Motor neuron (in vitro differentiated cells): ENCODE measurements at regions not wholly inside any gene's neighbourhood (a gene's known extent, or its start where the extent isn't known, plus 50 kb on each side); places are given as distances from the start of the nearest gene placed in this dataset.
A peak's percentile ranks its signal among the peaks of the same experiment; 100 is the strongest.

Experiments
- ATAC-seq, 8 experiments: fragments of 200-7000 bp; cut with Tn5 transposase; replicated peaks in 6 of 8; 2 replicates each; pipeline ENCODE4 v1.8.0; 2021; ENCODE audit warnings: mild to moderate bottlenecking in 8 of 8, moderate library complexity in 8 of 8
- H3K27ac ChIP-seq, 2 donors: fragments of 250-450 bp; sonication (Bioruptor Pico); 2 replicates each; pipeline ENCODE4 v1.9.0; 2021; ENCODE audit warnings: antibody characterized with exemption in 2 of 2, mild to moderate bottlenecking in 2 of 2, moderate library complexity in 1 of 2
- H3K4me1 ChIP-seq, 2 donors: fragments of 250-450 bp; sonication (Bioruptor Pico); replicated peaks in 1 of 2; 2 replicates each; pipeline ENCODE4 v1.6.1; 2021; ENCODE audit warnings: antibody characterized with exemption in 2 of 2, mild to moderate bottlenecking in 2 of 2, moderate library complexity in 1 of 2
- H3K4me3 ChIP-seq, 5 donors: fragments of 250-450 bp; sonication (Bioruptor Pico); 2 replicates each; pipeline ENCODE4 v1.9.0; 2021; ENCODE audit warnings: antibody characterized with exemption in 5 of 5, mild to moderate bottlenecking in 5 of 5, moderate library complexity in 4 of 5
- WGBS, 10 experiments: fragments of 450-650 bp; shearing (Covaris generic); methylation state at CpG; one replicate each; pipeline ENCODE4 v1.0.0; 2022; 5-methylcytosine and 5-hydroxymethylcytosine counted together
- in situ Hi-C, 9 experiments: fragments of 400-800 bp; cut with MboI; loops; one replicate each; pipeline ENCODE4 v1.15.0; 2021; ENCODE audit warnings: low sequenced_read_pairs in 9 of 9, low pct_unique_long_range_greater_than_20kb in 2 of 9; ENCODE audit not compliant: unreplicated experiment in 9 of 9

- in situ Hi-C loops = no loop called here
- Histone ChIP-seq H3K4me3 (no peak overlapping the region), H3K4me1 (peaks cover 4 to 8% of the 10 kb centered on the region in 2 donors), H3K27ac (no peak overlapping the region)
- 25 to 95% (median 57%) methylated on average over 1 to 2 of the region's 2 CpGs; no CpG with 5 or more reads in 4 of the 10 experiments for WGBS, 10 experiments
- ATAC-seq = no peak
Observed at GRCh38 chr16:55217392-55217791, 106.6 kb upstream of the IRX6 start.

- in situ Hi-C loops = no loop called here
- WGBS, 10 experiments = 0 to 94% (median 83%) methylated on average over 1 to 3 of the region's 3 CpGs; no CpG with 5 or more reads in 1 of the 10 experiments
- no peak overlapping the region for H3K4me3 ChIP-seq
- H3K4me1 ChIP-seq = peaks cover 8 to 14% of the 10 kb centered on the region in 2 donors
- ATAC-seq = no peak
- no peak overlapping the region for H3K27ac ChIP-seq
Observed at GRCh38 chr16:55221836-55222235, 102.2 kb upstream of the IRX6 start.

GRCh38 chr16:55222486-55222885, 101.5 kb upstream of the IRX6 start:
- peak in 5 of 8 experiments; percentile 97 to 98 (median 98) for ATAC-seq
- no peak overlapping the region for H3K27ac ChIP-seq
- H3K4me3 ChIP-seq = no peak overlapping the region
- in situ Hi-C loops = no loop called here
- 0 to 42% (median 20%) methylated on average over 2 to 6 of the region's 7 CpGs; no CpG with 5 or more reads in 3 of the 10 experiments for WGBS, 10 experiments
- H3K4me1 ChIP-seq = peaks cover 8 to 14% of the 10 kb centered on the region in 2 donors

- ATAC-seq = no peak
- Histone ChIP-seq H3K4me1 (peaks cover 8 to 14% of the 10 kb centered on the region in 2 donors), H3K27ac (no peak overlapping the region), H3K4me3 (no peak overlapping the region)
- WGBS, 10 experiments = 50 to 100% (median 76%) methylated on average over 1 to 5 of the region's 5 CpGs; no CpG with 5 or more reads in 2 of the 10 experiments
- in situ Hi-C loops = no loop called here
Observed at GRCh38 chr16:55225972-55226542, 97.9 kb upstream of the IRX6 start.

GRCh38 chr16:55232822-55233221, 91.2 kb upstream of the IRX6 start:
- H3K4me3 ChIP-seq = no peak overlapping the region
- H3K27ac ChIP-seq = no peak overlapping the region
- 49 to 95% (median 80%) methylated on average over 2 to 6 of the region's 7 CpGs; no CpG with 5 or more reads in 1 of the 10 experiments for WGBS, 10 experiments
- ATAC-seq = no peak
- in situ Hi-C loops = no loop called here
- H3K4me1 ChIP-seq = peaks cover 0 to 7% of the 10 kb centered on the region in 2 donors

GRCh38 chr16:55233464-55233863, 90.5 kb upstream of the IRX6 start:
- H3K27ac ChIP-seq = no peak overlapping the region

GRCh38 chr16:55236655-55237054, 87.3 kb upstream of the IRX6 start:
- in situ Hi-C loops = no loop called here
- H3K4me3 ChIP-seq = no peak overlapping the region
- no peak for ATAC-seq
- WGBS, 10 experiments = 50 to 94% (median 74%) methylated on average over 2 to 5 of the region's 5 CpGs; no CpG with 5 or more reads in 6 of the 10 experiments
- peaks cover 0 to 14% of the 10 kb centered on the region in 2 donors for H3K4me1 ChIP-seq
- no peak overlapping the region for H3K27ac ChIP-seq

More at GRCh38 chr16:55233464-55233863, 90.5 kb upstream of the IRX6 start:
- H3K4me3 ChIP-seq = no peak overlapping the region
- no peak for ATAC-seq
- WGBS, 10 experiments = 0 to 67% (median 43%) methylated on average over 1 of the region's 1 CpG; no CpG with 5 or more reads in 5 of the 10 experiments
- peaks cover 0 to 7% of the 10 kb centered on the region in 2 donors for H3K4me1 ChIP-seq
- in situ Hi-C loops = no loop called here

- no peak overlapping the region for H3K4me3 ChIP-seq
- no peak for ATAC-seq
Observed at GRCh38 chr16:55239723-55240122, 84.3 kb upstream of the IRX6 start.

GRCh38 chr16:55240888-55241287, 83.1 kb upstream of the IRX6 start:
- in situ Hi-C loops = no loop called here
- WGBS, 10 experiments = 13 to 100% (median 35%) methylated on average over 1 to 7 of the region's 7 CpGs; no CpG with 5 or more reads in 3 of the 10 experiments
- ATAC-seq = peak in 3 of 8 experiments; percentile 43 to 50 (median 46)

More at GRCh38 chr16:55239723-55240122, 84.3 kb upstream of the IRX6 start:
- Histone ChIP-seq H3K4me1 (peaks cover 0 to 14% of the 10 kb centered on the region in 2 donors), H3K27ac (no peak overlapping the region)
- in situ Hi-C loops = no loop called here

GRCh38 chr16:55242667-55243066, 81.3 kb upstream of the IRX6 start:
- ATAC-seq = no peak
- 60 to 90% (median 87%) methylated on average over 1 to 3 of the region's 3 CpGs; no CpG with 5 or more reads in 6 of the 10 experiments for WGBS, 10 experiments
- no peak overlapping the region for H3K4me3 ChIP-seq
- in situ Hi-C loops = no loop called here
- H3K27ac ChIP-seq = no peak overlapping the region
- H3K4me1 ChIP-seq = peaks cover 0 to 7% of the 10 kb centered on the region in 2 donors

More at GRCh38 chr16:55240888-55241287, 83.1 kb upstream of the IRX6 start:
- Histone ChIP-seq H3K4me3 (no peak overlapping the region), H3K27ac (no peak overlapping the region), H3K4me1 (peaks cover 0 to 14% of the 10 kb centered on the region in 2 donors)

- 14 to 100% (median 80%) methylated on average over 1 of the region's 1 CpG; no CpG with 5 or more reads in 3 of the 10 experiments for WGBS, 10 experiments
- Histone ChIP-seq H3K4me1 (peaks cover 0 to 10% of the 10 kb centered on the region in 2 donors), H3K4me3 (no peak overlapping the region), H3K27ac (no peak overlapping the region)
- ATAC-seq = no peak
- in situ Hi-C loops = no loop called here
Observed at GRCh38 chr16:55248058-55248457, 75.9 kb upstream of the IRX6 start.

GRCh38 chr16:55248494-55248893, 75.5 kb upstream of the IRX6 start:
- peaks cover 0 to 10% of the 10 kb centered on the region in 2 donors for H3K4me1 ChIP-seq
- in situ Hi-C loops = no loop called here
- no peak for ATAC-seq
- WGBS, 10 experiments = 63 to 94% (median 84%) methylated on average over 3 to 7 of the region's 8 CpGs; no CpG with 5 or more reads in 4 of the 10 experiments
- H3K4me3 ChIP-seq = no peak overlapping the region
- H3K27ac ChIP-seq = no peak overlapping the region

- in situ Hi-C loops = no loop called here
- 0 to 100% (median 70%) methylated on average over 1 to 2 of the region's 2 CpGs; no CpG with 5 or more reads in 4 of the 10 experiments for WGBS, 10 experiments
- peaks cover 0 to 10% of the 10 kb centered on the region in 2 donors for H3K4me1 ChIP-seq
- H3K27ac ChIP-seq = no peak overlapping the region
- no peak overlapping the region for H3K4me3 ChIP-seq
- no peak for ATAC-seq
Observed at GRCh38 chr16:55249361-55249760, 74.6 kb upstream of the IRX6 start.

GRCh38 chr16:55249936-55250335, 74.1 kb upstream of the IRX6 start:
- Histone ChIP-seq H3K27ac (no peak overlapping the region), H3K4me1 (peaks cover 0 to 10% of the 10 kb centered on the region in 2 donors), H3K4me3 (no peak overlapping the region)
- WGBS, 10 experiments = 20 to 100% methylated on average over 1 of the region's 1 CpG; no CpG with 5 or more reads in 8 of the 10 experiments
- no peak for ATAC-seq
- in situ Hi-C loops = loop anchor here in 1 of 9 experiments (25.0 kb wide), 1 partner anchor 313 kb away; the partner anchor contains the start of gene IRX5
